HUES48 (cell line): ENCODE measurements at regions not wholly inside any gene's neighbourhood (a gene's known extent, or its start where the extent isn't known, plus 50 kb on each side); places are given as distances from the start of the nearest gene placed in this dataset.

Experiments used
- H3K27ac ChIP-seq: one replicate; pipeline ENCODE4 v1.7.0; 2013; ENCODE audit warnings: low read depth, low read length, inconsistent platforms
- H3K27me3 ChIP-seq: 2 replicates; pipeline ENCODE4 v1.6.1; 2013; ENCODE audit warnings: mild to moderate bottlenecking, low read length; ENCODE audit not compliant: control insufficient read depth, insufficient read depth
- H3K36me3 ChIP-seq: 2 replicates; pipeline ENCODE4 v1.6.1; 2013; ENCODE audit warnings: low read length; ENCODE audit not compliant: control insufficient read depth, insufficient read depth
- H3K4me1 ChIP-seq: 2 replicates; pipeline ENCODE4 v1.6.1; 2013; ENCODE audit warnings: mild to moderate bottlenecking, low read length; ENCODE audit not compliant: control insufficient read depth, insufficient read depth
- H3K4me3 ChIP-seq: 2 replicates; pipeline ENCODE4 v1.5.1; 2013; ENCODE audit warnings: mild to moderate bottlenecking, low read depth, low read length
- H3K9ac ChIP-seq: 2 replicates; pipeline ENCODE4 v1.6.1; 2013; ENCODE audit warnings: mild to moderate bottlenecking, low read depth, low read length, moderate library complexity
- H3K9me3 ChIP-seq: 2 replicates; pipeline ENCODE4 v1.6.1; 2013; ENCODE audit warnings: low read length; ENCODE audit not compliant: control insufficient read depth, insufficient read depth

GRCh38 chr10:129005804-129006203 lies 461.2 kb upstream of the MGMT start:
- no peaks in the 10 kb centered on the region for H3K36me3 ChIP-seq
- H3K4me1 ChIP-seq: no peaks in the 10 kb centered on the region; the same call in 1 of the 2 replicates
- H3K4me3 ChIP-seq: no peak overlapping the region
- H3K9ac ChIP-seq: no peak overlapping the region
- H3K27me3 ChIP-seq: no peaks in the 10 kb centered on the region
- peaks cover 7% of the 10 kb centered on the region; the same call in 1 of the 2 replicates for H3K9me3 ChIP-seq
- H3K27ac ChIP-seq: no peak overlapping the region

- Histone ChIP-seq H3K27me3 (no peaks in the 10 kb centered on the region), H3K9ac (no peak overlapping the region), H3K36me3 (no peaks in the 10 kb centered on the region), H3K4me3 (no peak overlapping the region), H3K4me1 (peaks cover 22% of the 10 kb centered on the region), H3K27ac (no peak overlapping the region), H3K9me3 (no peaks in the 10 kb centered on the region)
Observed at GRCh38 chr10:129018511-129018910, 448.5 kb upstream of the MGMT start.

DNA sequence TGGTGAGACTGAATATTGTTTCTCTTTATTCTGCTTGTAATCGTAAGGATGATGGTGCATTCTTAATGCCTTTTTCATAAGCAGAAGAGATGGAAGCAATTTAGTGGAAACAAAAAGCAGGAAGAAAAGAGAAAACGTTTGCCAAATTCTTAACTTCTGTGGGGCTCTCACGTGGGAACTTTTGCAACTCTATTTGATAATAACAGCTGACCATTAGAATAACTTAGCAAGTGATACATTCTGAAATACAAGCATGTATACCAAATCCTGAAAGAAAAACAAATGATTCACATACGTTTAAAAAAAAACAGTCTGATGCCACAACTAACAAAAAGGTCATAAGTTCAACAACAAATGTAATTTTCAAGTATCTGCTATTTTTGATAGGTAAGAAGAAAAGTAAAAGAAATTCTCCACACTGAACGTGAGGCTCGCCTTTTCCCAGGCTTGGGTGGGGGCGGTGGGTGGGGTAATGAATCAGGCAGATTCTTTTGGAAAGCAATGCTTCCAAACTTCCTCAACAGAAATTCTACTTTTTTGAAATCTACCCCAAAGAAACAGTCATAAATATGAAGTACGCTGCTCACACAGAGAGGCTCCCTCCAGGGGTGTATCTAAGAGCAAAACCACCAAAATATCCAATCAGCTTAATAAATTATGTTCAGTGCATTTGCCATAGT lies 446.2 kb upstream of the MGMT start:
- H3K9ac ChIP-seq: no peak overlapping the region
- H3K36me3 ChIP-seq: no peaks in the 10 kb centered on the region
- no peak overlapping the region for H3K27ac ChIP-seq
- H3K4me1 ChIP-seq: peaks cover 22% of the 10 kb centered on the region
- H3K27me3 ChIP-seq: no peaks in the 10 kb centered on the region
- no peak overlapping the region for H3K4me3 ChIP-seq
- no peaks in the 10 kb centered on the region for H3K9me3 ChIP-seq

DNA sequence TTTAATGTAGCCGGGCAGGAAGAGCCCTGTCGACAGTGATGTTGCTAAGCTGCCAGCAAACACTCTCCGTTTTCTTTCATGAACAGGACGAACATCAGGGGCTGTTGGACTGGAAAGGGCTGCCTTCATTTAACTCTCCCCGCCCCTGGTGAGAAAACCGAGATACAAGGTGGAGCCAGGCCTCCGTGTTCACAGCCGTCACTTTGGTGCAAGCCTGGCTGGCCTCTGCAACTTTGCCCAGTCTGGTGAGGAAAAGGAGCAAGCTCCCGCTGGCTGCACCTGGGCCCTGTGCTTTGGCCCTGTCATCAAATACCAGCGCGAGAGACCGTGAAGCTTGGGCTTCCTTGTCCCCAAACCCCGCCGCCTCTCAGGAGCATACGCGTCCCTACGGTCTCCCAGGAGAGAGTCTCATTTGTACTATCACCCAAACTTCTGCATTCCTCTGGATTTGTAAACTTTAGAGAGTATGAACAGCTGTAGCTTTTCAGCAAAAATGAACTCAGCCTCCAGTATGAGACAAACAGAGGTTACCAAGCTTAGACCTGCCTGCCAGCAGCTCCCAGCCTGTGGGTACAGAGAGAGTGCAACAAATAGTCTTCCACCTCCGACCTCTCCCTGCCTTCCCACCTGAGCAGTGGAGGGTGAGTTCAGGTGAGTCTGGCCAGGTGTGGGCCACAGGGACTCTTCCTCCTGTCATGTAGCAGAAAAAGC lies 445.3 kb upstream of the MGMT start:
- H3K27me3 ChIP-seq: no peaks in the 10 kb centered on the region
- H3K9me3 ChIP-seq: no peaks in the 10 kb centered on the region
- H3K4me1 ChIP-seq: peaks cover 22% of the 10 kb centered on the region
- H3K4me3 ChIP-seq: 0 out of 2 replicates have a peak overlapping the region, but pooled peaks have one; percentile 16
- H3K27ac ChIP-seq: peak overlapping the region; percentile 22
- H3K9ac ChIP-seq: no peak overlapping the region
- no peaks in the 10 kb centered on the region for H3K36me3 ChIP-seq

GRCh38 chr10:129023082-129023481 lies 444.0 kb upstream of the MGMT start:
- Histone ChIP-seq H3K4me3 (no peak overlapping the region), H3K27ac (no peak overlapping the region), H3K36me3 (no peaks in the 10 kb centered on the region), H3K9me3 (no peaks in the 10 kb centered on the region), H3K9ac (no peak overlapping the region), H3K4me1 (peaks cover 22% of the 10 kb centered on the region), H3K27me3 (no peaks in the 10 kb centered on the region)

DNA sequence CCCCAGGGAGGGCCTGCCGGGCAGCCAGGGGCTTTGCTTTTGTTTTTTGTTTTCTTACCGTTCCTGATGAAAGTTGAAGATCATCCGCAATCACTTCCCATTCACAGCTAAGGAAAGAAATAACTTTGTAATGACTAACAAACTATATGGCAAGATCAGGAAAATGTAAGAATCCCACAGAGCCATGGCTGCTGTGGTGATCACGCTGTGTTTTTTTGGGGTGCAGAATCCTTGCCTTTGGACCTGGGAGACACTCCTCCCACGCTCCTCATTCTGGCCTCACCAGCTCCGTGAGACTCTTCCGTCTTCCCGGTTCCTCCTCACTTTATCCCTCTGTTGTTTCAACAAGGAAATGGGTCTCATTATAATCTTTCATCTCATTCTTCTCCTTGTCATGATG lies 443.0 kb upstream of the MGMT start:
- H3K4me3 ChIP-seq: no peak overlapping the region
- no peaks in the 10 kb centered on the region for H3K9me3 ChIP-seq
- peaks cover 22% of the 10 kb centered on the region for H3K4me1 ChIP-seq
- no peak overlapping the region for H3K27ac ChIP-seq
- H3K9ac ChIP-seq: no peak overlapping the region
- H3K27me3 ChIP-seq: no peaks in the 10 kb centered on the region
- no peaks in the 10 kb centered on the region for H3K36me3 ChIP-seq

DNA sequence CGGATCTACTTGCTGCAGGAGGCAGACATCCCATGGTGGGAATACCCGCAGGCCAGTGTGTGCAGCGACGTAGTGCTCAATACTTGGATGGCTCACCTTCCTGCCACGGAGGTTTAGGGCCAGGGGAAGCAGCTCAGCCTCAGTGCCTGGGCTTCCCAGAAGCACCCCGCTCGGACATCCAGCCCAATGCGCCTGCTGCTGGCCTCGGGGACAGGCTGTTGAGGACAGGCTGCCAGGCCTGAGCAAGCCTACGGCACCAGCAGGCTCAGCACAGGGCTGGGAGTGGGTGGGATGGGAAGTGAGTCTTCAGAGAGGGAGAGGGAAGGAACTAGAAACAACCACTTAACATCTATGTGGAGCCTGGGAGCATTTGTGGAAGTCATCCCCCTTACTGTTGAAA lies 441.3 kb upstream of the MGMT start:
- Histone ChIP-seq H3K9me3 (no peaks in the 10 kb centered on the region), H3K27ac (no peak overlapping the region), H3K4me3 (no peak overlapping the region), H3K4me1 (peaks cover 22% of the 10 kb centered on the region), H3K9ac (no peak overlapping the region), H3K36me3 (no peaks in the 10 kb centered on the region), H3K27me3 (no peaks in the 10 kb centered on the region)

DNA sequence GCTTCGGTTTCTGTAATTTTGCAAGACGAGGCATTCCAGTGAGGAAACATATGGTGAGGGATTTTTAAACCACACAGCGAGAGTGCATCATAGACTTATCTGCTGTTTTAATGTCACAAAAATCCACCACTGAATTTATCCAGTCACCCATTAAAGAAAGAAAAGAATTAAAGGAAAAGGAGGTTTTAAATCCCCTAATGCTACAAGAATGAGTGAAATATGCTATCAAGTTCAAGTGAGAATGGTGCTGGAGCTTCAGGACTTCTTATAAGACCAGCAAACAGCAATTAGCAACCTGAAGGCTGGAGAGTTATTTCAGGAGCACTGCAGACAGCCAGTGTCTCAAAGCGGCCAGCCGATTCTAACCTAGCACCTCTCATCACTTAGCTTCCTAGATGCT lies 439.1 kb upstream of the MGMT start:
- H3K27me3 ChIP-seq: no peaks in the 10 kb centered on the region
- H3K9ac ChIP-seq: no peak overlapping the region
- H3K9me3 ChIP-seq: no peaks in the 10 kb centered on the region
- H3K4me3 ChIP-seq: no peak overlapping the region
- peaks cover 21% of the 10 kb centered on the region for H3K4me1 ChIP-seq
- H3K27ac ChIP-seq: no peak overlapping the region
- H3K36me3 ChIP-seq: no peaks in the 10 kb centered on the region

DNA sequence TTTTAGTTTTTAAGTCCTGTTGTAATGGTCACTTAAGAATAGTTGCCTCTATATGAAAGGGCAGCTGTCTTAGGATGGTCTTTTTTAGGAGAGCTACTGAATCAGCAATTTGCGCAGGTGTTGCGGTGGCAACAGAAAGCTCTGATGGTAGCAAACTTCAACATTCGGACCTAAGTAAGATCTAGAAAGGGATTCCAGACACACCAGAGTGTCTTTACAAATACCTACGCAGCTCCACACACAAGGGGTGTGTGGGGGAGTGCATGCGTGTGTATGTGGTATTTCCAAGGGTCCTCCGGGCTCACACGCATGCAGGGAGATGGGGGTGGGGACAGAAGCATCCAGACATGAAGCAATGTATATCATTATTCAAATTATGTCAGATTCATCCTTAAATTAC lies 438.6 kb upstream of the MGMT start:
- Histone ChIP-seq H3K27me3 (no peaks in the 10 kb centered on the region), H3K9me3 (no peaks in the 10 kb centered on the region), H3K36me3 (no peaks in the 10 kb centered on the region), H3K27ac (no peak overlapping the region), H3K4me3 (no peak overlapping the region), H3K4me1 (peaks cover 16% of the 10 kb centered on the region), H3K9ac (no peak overlapping the region)

DNA sequence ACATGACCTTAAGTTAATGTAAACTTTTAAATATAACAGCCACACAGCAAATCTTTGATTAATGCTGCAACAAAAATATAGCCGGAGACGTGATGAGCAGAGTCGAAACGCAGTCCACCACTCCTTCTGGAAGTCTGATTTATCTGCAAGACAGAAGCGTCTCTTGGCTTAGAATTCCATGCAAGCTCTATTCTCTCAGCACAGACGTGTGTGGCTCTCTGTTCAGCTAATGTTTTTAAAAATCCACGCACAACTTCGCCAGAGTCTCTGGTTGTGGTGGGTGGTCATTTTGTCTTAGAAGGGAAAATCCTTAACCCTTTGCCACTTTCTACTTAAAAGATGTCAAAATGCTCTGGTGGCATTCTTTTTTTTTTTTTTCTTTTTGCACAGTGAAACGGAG lies 438.0 kb upstream of the MGMT start:
- no peaks in the 10 kb centered on the region for H3K36me3 ChIP-seq
- H3K9me3 ChIP-seq: no peaks in the 10 kb centered on the region
- H3K4me3 ChIP-seq: no peak overlapping the region
- H3K27ac ChIP-seq: no peak overlapping the region
- H3K4me1 ChIP-seq: peaks cover 16% of the 10 kb centered on the region
- no peaks in the 10 kb centered on the region for H3K27me3 ChIP-seq
- no peak overlapping the region for H3K9ac ChIP-seq

- no peaks in the 10 kb centered on the region for H3K27me3 ChIP-seq
- no peaks in the 10 kb centered on the region for H3K9me3 ChIP-seq
- H3K4me1 ChIP-seq: peaks cover 16% of the 10 kb centered on the region
- no peak overlapping the region for H3K27ac ChIP-seq
- H3K4me3 ChIP-seq: no peak overlapping the region
- H3K36me3 ChIP-seq: no peaks in the 10 kb centered on the region
- no peak overlapping the region for H3K9ac ChIP-seq
Observed at GRCh38 chr10:129029851-129030602, 437.0 kb upstream of the MGMT start.
